ENCODE measurements at regions not wholly inside any gene's neighbourhood (a gene's known extent, or its start where the extent isn't known, plus 50 kb on each side); places are given as distances from the start of the nearest gene placed in this dataset.
"Not testable (repeated sequence)": the region's sequence is repeated elsewhere in the genome, so short reads cannot be mapped to it uniquely, and the experiment has no call there.

- FAIRE-seq = no peak
Observed at GRCh38 chr1:201731592-201731991, 97.4 kb upstream of the IPO9 start.

- no peak for FAIRE-seq
Observed at GRCh38 chr1:201732351-201732750, 96.6 kb upstream of the IPO9 start.

GRCh38 chr1:201734221-201734620 lies 94.7 kb upstream of the IPO9 start:
- FAIRE-seq = not testable (repeated sequence)

GRCh38 chr1:201734786-201735185 lies 94.2 kb upstream of the IPO9 start:
- no peak for FAIRE-seq

- FAIRE-seq = no peak
Observed at GRCh38 chr1:201736707-201737320, 92.1 kb upstream of the IPO9 start.

- no peak for FAIRE-seq
Observed at GRCh38 chr1:201737352-201738060, 91.5 kb upstream of the IPO9 start.

GRCh38 chr1:201739080-201739479 lies 89.9 kb upstream of the IPO9 start:
- FAIRE-seq = no peak

- FAIRE-seq = no peak
Observed at GRCh38 chr1:201739492-201740085, 89.4 kb upstream of the IPO9 start.

- no peak for FAIRE-seq
Observed at GRCh38 chr1:201740086-201740541, 88.8 kb upstream of the IPO9 start.

- no peak for FAIRE-seq
Observed at GRCh38 chr1:201740670-201741111, 88.3 kb upstream of the IPO9 start.

GRCh38 chr1:201741763-201742342 lies 87.1 kb upstream of the IPO9 start:
- FAIRE-seq = no peak

GRCh38 chr1:201742476-201742875 lies 86.5 kb upstream of the IPO9 start:
- no peak for FAIRE-seq

- no peak for FAIRE-seq
Observed at GRCh38 chr1:201742955-201743805, 85.8 kb upstream of the IPO9 start.

- no peak for FAIRE-seq
Observed at GRCh38 chr1:201745023-201745422, 83.9 kb upstream of the IPO9 start.

GRCh38 chr1:201746156-201746555 lies 82.8 kb upstream of the IPO9 start:
- FAIRE-seq = no peak

- FAIRE-seq = no peak
Observed at GRCh38 chr1:201747261-201747660, 81.7 kb upstream of the IPO9 start.

GRCh38 chr1:201748335-201748734 lies 80.6 kb upstream of the IPO9 start:
- FAIRE-seq = no peak

- FAIRE-seq = no peak
Observed at GRCh38 chr1:201749059-201749690, 79.8 kb upstream of the IPO9 start.

- FAIRE-seq = no peak
Observed at GRCh38 chr1:201750120-201750519, 78.8 kb upstream of the IPO9 start.

- no peak for FAIRE-seq
Observed at GRCh38 chr1:201750934-201751333, 78.0 kb upstream of the IPO9 start.

- FAIRE-seq = no peak
Observed at GRCh38 chr1:201751872-201752271, 77.1 kb upstream of the IPO9 start.

- FAIRE-seq = no peak
Observed at GRCh38 chr1:201752333-201752732, 76.6 kb upstream of the IPO9 start.
